DMS153 (cell line): ENCODE measurements at regions not wholly inside any gene's neighbourhood (a gene's known extent, or its start where the extent isn't known, plus 50 kb on each side); places are given as distances from the start of the nearest gene placed in this dataset.
"Not testable (repeated sequence)": the region's sequence is repeated elsewhere in the genome, so short reads cannot be mapped to it uniquely, and the experiment has no call there.

Source experiments
- DNase-seq: peaks from one replicate; lab custom pipeline; 2025; lab: John Stamatoyannopoulos, UW

GRCh38 chr2:234898534-234899053 lies 53.2 kb upstream of the SH3BP4 start:
- no peak for DNase-seq

GRCh38 chr2:234888442-234888841 lies 63.4 kb upstream of the SH3BP4 start:
- not testable (repeated sequence) for DNase-seq

- DNase-seq, result no peak
Measured at GRCh38 chr2:234887195-234887594, 64.6 kb upstream of the SH3BP4 start.

- DNase-seq, result no peak
Measured at GRCh38 chr2:234885886-234886285, 65.9 kb upstream of the SH3BP4 start.

- DNase-seq, result no peak
Measured at GRCh38 chr2:234885118-234885517, 66.7 kb upstream of the SH3BP4 start.

- DNase-seq, result no peak
Measured at GRCh38 chr2:234884591-234884990, 67.2 kb upstream of the SH3BP4 start.

- no peak for DNase-seq
Measured at GRCh38 chr2:234881413-234882241, 70.2 kb upstream of the SH3BP4 start.

- no peak for DNase-seq
Measured at GRCh38 chr2:234880551-234881211, 71.1 kb upstream of the SH3BP4 start.

- DNase-seq, result no peak
Measured at GRCh38 chr2:234879671-234880455, 72.0 kb upstream of the SH3BP4 start.

- DNase-seq, result not testable (repeated sequence)
Measured at GRCh38 chr2:234876621-234877020, 75.2 kb upstream of the SH3BP4 start.

GRCh38 chr2:234874347-234875046 lies 77.3 kb upstream of the SH3BP4 start:
- no peak for DNase-seq

- DNase-seq, result no peak
Measured at GRCh38 chr2:234873828-234874173, 78.0 kb upstream of the SH3BP4 start.

- no peak for DNase-seq
Measured at GRCh38 chr2:234873103-234873827, 78.6 kb upstream of the SH3BP4 start.

- DNase-seq, result peak; percentile 82
Measured at GRCh38 chr2:234869969-234870368, 81.8 kb upstream of the SH3BP4 start.

GRCh38 chr2:234869164-234869563 lies 82.7 kb upstream of the SH3BP4 start:
- DNase-seq, result no peak

GRCh38 chr2:234867882-234868285 lies 83.9 kb upstream of the SH3BP4 start:
- DNase-seq, result no peak

GRCh38 chr2:234865586-234865985 lies 86.2 kb upstream of the SH3BP4 start:
- no peak for DNase-seq

- no peak for DNase-seq
Measured at GRCh38 chr2:234865040-234865439, 86.8 kb upstream of the SH3BP4 start.

GRCh38 chr2:234864506-234864905 lies 87.3 kb upstream of the SH3BP4 start:
- no peak for DNase-seq

- DNase-seq, result no peak
Measured at GRCh38 chr2:234863043-234863934, 88.5 kb upstream of the SH3BP4 start.
